Activated CD4-positive, CD25-positive, alpha-beta regulatory T cell (primary cell): ENCODE measurements at regions not wholly inside any gene's neighbourhood (a gene's known extent, or its start where the extent isn't known, plus 50 kb on each side); places are given as distances from the start of the nearest gene placed in this dataset.

Source experiments
- DNase-seq, 4 experiments: peaks; one replicate each; lab custom pipeline; 2025; lab: John Stamatoyannopoulos, UW

DNA sequence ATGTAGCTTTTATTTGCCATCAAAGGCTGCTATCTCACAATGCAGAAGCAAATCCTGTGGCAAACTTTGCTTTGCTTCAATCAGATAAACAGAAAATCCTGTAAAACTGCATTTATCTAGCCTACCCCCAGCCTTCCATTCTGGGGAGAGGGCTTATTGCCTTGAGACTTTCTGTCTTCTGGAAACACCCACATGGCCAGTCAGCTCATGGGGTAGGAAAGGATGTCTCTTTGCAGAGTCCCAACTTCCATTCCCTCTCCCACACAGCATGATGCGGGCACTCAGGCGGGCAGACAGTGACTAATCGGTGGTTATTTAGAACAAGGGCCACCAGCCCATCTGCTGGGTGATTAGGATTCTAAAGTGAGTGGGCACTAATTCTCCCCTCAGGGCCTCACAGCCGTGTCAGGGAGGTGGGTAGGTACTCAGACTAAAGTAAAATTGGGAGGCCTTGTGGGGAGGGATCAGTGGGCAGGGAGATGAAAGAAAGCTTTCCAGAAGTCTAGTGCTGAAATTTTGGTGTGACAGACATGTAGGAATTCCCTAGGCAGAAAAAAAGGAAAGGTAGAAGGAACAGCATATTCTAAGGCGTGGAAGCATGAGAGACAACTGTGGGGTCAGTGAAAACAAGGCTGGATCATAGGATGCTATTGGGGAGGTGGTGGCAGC, 720.5 kb downstream of the VRK1 start:
- DNase-seq, result no peak

- DNase-seq, result no peak
These were observed 726.8 kb downstream of the VRK1 start for GRCh38 chr14:97523936-97524335.

DNA sequence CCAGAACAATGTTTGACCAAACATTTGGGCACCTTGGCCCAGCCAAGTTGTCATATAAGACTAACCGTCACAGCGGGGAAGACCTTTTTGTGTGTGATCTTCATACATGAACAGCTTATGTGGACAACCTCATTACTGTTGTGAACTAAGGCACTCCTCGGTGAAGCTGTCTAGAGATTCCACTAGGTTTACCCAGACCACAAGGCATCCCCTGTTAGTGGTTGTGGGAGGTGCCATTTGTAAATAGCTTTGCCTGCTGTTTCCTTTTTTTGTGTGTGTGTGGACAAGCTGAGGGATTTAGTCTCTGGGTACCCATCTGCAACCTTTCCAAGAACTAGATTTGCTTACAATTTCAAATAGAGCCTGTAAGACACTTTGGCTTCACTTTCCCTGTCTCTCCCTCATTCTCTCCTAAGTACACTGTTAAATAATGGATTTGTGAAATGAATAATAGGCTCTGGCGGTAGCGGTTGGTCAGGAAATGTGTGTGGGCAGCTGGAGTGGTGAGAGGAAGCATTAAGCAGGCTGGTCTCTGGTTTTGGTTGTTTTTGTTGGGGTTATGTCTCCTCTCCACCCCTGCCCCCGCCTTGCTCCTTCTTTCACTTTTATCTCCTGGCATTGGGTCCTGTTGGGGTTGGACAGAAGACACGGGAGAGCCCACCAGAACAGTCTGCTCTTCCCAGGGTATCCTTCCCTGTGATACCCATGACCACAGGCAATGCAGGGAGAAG, 727.6 kb downstream of the VRK1 start:
- DNase-seq, result no peak

- DNase-seq, result no peak
These were observed 730.8 kb downstream of the VRK1 start for GRCh38 chr14:97527993-97528392.

DNA sequence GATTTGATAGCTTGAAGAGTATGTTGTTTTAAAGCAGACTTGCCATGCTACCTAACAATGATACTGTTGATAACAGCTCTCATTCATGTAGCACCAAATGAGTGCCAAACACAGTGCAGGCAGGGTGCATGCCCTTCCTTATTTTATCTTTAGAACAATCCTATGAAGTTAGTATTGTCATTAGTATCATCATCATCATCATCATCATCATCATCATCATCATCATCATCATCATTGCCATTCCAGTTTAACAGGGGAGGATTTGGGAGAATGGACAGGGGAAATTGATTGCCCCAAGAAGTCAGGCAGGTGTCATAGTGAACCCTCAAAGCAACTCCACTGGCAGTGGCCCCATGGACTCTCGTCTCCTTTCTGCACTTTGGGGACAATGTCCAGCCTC, 734.9 kb downstream of the VRK1 start:
- DNase-seq, result no peak

DNA sequence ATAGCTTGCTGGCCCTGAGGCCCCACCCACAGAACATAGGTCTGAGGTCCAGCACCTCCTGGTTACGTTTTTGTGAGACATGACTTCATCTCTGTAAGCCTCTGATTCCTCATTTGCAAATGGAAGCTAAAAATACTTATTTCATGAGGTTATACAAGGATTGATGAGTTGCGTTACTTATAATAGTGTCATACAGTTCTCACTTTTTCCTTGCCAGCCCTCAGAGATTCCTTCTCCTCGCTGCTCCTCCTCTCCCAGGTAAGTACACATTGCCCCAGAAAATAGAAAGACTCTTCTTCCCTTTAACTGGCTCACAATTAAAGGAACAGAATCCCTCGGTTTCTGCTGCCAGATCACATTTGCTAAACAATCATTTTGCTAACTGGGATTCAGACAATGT, 739.2 kb downstream of the VRK1 start:
- no peak for DNase-seq

DNA sequence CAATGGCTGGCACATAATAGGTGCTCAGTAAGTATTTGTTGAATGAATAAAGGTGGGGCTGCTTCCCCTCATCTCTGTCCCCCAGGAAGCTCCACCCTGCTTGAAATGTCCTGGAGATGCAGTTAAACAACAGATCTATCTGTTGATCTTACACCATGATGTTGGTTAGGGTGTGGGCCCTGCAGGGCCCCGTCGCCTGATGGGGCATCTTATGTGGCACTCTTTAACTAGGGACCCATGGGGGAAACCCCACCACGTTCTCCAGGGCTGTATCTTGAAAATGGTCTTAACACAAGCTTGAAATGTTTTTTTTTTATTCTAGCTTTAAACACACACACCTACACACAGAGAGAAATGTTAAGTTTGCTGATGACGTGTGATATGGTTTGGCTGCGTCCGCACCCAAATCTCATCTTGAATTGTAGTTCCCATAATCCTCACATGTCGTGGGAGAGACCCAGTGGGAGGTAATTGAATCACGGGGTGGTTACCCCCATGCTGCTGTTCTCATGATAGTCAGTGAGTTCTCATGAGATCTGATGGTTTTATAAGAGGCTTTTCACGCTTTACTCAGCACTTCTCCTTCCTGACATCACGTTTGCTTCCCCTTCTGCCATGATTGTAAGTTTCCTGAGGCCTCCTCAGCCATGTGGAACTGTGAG, 741.7 kb downstream of the VRK1 start:
- no peak for DNase-seq

DNA sequence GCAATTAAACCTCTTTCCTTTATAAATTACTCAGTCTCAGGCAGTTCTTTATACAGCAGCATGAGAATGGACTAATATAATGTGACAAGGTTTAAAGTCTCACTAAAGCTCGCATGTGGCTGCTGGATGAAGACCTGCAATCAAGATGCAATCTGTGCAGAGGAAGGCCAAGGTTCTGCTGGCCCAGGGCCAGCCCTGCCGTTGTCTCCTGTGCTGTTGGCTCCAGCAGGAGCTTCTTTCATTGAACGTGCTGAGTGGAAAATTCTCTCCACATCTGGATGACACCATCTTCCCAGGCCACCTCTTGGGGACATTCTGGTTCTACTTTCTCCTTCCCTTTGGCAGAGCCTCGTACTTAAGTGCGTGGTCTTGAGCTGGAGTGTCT, 742.2 kb downstream of the VRK1 start:
- no peak for DNase-seq

DNA sequence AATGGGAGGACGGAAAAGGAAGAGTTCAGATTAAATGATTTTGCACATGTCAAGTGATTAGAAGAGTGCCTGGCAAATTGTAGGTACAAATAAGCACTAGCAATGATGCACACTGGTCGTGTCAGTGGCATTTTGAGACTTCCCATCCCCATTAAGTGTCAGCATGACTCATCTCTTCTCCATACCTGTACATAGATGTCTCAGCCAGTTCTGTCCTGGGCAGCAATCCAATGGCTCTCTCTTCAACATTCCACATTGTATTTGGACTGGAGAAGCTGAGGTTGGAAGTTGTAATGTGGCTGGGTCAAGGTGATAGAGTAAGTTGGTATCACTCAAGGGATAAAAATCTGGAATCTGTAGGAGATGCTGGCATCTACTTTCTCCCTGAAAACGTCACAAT, 742.7 kb downstream of the VRK1 start:
- no peak for DNase-seq

DNA sequence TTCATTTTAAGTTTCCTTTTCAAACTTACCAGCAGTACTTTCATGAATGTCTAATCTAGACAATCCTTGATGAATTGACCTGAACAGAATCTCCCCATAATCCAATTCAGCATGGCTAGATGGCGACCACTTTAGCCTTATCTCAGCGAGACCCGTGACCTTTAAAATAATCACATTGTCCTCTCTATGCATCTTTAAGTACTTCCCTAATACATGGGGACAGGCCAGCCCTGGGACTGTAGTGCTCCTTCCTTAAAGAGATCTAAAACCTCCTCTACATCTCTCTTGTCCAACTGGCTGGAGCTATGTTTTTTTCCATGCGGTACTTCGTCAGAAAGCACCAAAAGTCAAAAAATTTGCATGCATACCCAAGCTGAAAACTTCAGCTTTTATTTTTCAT, 746.0 kb downstream of the VRK1 start:
- DNase-seq, result no peak

DNA sequence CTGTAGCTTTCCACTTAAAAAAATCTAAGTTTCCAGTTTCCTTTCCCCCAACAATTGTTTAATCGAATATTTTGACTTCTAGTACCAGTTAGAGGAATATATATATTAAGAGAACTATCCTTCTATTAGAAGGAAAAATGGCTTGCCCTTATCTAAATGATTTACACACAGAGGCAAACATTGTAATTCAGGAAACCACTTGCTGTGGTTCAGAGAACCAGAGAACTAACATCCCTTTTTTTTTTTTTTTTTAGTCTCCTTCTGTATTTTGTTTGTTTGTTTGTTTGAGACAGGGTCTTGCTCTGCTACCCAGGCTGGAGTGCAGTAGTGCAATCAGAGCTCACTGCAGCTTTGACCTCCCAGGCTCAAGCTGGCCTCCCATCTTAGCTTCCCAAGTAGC, 746.6 kb downstream of the VRK1 start:
- DNase-seq, result no peak

DNA sequence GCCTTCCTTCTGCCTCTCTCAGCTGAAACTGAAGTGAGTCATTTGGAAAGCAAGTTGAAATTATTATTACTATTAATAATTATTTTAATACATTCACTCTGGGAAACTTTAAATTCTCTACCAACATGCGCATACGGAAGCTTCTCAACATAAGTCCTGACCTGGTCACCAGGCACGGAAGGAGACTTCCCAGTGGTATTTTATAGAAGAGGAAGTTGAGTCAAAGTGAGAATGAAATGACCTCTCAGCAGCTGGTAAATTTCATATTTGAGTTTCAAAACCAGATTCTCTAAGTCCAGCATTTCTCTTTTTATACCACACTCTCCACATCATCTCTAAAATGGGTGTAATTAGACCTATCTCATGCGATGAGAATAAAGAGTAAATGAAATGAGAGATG, 747.4 kb downstream of the VRK1 start:
- no peak for DNase-seq

- no peak for DNase-seq
These were observed 749.5 kb downstream of the VRK1 start for GRCh38 chr14:97546491-97547230.

- DNase-seq, result no peak
These were observed 753.3 kb downstream of the VRK1 start for GRCh38 chr14:97550463-97550862.

- no peak for DNase-seq
These were observed 757.4 kb downstream of the VRK1 start for GRCh38 chr14:97554597-97554996.

DNA sequence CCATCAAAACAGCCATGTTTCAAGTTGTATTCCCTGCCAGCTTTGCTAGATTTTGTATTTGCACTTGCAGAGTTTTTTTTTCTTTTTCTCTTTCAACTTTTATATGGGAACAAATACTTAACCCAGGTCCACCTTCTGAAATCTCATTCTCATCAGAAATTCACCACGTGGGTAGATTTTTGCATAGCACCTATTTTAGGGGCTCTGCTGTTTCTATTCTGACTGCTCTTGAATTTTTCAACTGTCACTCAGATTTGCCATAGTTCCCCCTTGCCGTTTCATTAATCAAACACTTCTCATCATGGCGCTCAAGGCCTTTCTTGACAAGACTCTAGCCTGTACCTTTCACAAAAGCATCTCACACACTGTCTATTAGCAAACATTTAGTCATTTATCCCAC, 767.2 kb downstream of the VRK1 start:
- DNase-seq, result no peak

DNA sequence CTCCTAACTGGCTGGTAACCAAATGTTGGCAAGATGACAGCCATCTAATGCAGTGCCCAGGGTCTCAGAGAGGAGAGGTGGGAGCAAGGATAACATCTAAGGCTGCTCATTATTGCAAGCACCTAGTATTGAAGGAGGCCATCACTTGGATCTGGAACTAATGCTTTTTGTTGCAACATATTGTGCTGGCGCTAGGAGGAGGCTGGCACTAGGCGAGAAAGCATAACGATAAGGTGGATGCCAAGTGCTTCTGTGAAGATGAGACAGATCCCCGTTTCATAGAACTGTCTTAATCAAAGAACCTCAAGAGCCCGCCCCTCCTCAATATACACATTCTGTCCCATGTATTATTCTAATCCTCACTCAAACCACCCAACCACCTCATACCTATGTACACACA, 774.0 kb downstream of the VRK1 start:
- no peak for DNase-seq

GRCh38 chr14:97571866-97572555, 774.8 kb downstream of the VRK1 start:
- DNase-seq, result no peak

DNA sequence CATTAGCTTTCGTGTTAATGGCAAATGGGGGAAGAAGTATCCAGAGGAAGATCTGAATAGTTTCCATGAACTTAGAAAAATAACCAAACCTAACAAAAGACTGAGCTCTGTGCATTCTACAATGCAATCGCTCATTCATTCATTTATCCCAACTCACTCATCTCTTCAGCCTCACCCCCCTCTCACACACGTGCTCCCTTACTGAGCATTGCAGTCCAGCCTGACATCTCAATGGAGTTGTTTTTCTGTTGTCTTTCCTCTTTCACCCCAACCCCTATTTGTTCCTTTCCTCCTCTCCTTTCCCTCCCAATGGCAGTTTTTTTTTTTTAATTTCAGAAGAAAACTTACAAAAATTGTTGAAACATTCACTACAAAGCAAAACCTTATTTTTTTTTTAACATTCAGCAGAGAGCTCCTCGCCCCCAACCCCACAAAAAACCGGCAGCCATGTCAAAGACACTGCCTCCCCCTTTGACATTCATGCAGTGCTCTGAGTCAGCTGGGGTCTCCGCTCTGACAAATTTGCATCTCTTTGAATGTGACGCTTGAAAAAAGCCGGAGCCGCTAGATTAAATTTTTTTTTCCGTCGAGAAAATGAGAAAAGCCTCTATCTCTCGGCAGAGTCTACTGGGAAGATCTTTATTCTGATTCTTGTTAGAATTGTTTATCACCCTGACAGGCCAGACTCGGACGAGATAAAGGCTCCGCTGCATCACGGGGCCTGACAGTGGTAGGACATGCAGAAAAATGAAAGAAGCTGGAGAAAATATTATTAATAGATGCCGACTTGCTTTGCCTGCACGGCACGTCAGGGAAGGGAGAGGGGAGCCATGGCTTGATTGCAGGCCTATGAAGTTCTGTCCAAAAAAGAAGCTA, 775.6 kb downstream of the VRK1 start:
- no peak for DNase-seq

DNA sequence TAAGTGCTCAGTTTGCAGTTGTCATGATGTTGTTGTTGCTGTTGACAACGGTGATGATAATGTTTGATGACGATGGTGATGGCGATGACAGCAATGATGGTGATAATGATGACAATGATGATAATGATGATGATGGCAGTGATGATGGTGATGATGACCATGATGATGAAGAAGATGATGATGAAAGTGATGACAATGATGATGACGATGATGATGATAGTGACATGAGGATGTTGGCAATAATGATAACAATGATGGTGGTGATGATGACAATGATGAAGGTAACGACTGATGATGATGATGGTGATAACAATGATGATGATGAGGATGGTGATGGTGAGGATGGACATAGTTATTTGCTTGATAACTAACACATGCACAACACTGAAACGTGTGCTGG, 778.5 kb downstream of the VRK1 start:
- no peak for DNase-seq

GRCh38 chr14:97578982-97579548, 781.9 kb downstream of the VRK1 start:
- DNase-seq, result no peak
